Duodenal mucosa (tissue), 2 donors: ENCODE measurements at regions not wholly inside any gene's neighbourhood (a gene's known extent, or its start where the extent isn't known, plus 50 kb on each side); places are given as distances from the start of the nearest gene placed in this dataset.

Source experiments
- H3K27ac ChIP-seq: one replicate; pipeline ENCODE4 v1.7.0; 2013; ENCODE audit warnings: low read depth, low read length
- H3K27me3 ChIP-seq, 2 donors: one replicate each; pipeline ENCODE4 v1.7.0; 2013; ENCODE audit warnings: low read length in 2 of 2, control low read depth in 1 of 2; ENCODE audit not compliant: insufficient read depth in 2 of 2, control insufficient read depth in 1 of 2
- H3K36me3 ChIP-seq, 2 donors: one replicate each; pipeline ENCODE4 v1.7.0; 2013; ENCODE audit warnings: low read length in 2 of 2, control low read depth in 1 of 2; ENCODE audit not compliant: insufficient read depth in 2 of 2, control insufficient read depth in 1 of 2
- H3K4me1 ChIP-seq, 2 donors: one replicate each; pipeline ENCODE4 v1.7.0; 2013; ENCODE audit warnings: low read length in 2 of 2, control low read depth in 1 of 2; ENCODE audit not compliant: insufficient read depth in 2 of 2, control insufficient read depth in 1 of 2
- H3K4me3 ChIP-seq, 2 donors: one replicate each; pipeline ENCODE4 v1.7.0; 2013; ENCODE audit warnings: low read length in 2 of 2, low read depth in 1 of 2
- H3K9ac ChIP-seq, 2 donors: one replicate each; pipeline ENCODE4 v1.7.0; 2013; ENCODE audit warnings: low read length in 2 of 2, low read depth in 1 of 2
- H3K9me3 ChIP-seq, 2 donors: one replicate each; pipeline ENCODE4 v1.7.0; 2013; ENCODE audit warnings: low read length in 2 of 2, control low read depth in 1 of 2; ENCODE audit not compliant: control insufficient read depth in 1 of 2

- no peaks in the 10 kb centered on the region for H3K36me3 ChIP-seq
- no peaks in the 10 kb centered on the region for H3K4me1 ChIP-seq
- H3K4me3 ChIP-seq = no peak overlapping the region
- H3K27ac ChIP-seq = no peak overlapping the region
- H3K27me3 ChIP-seq = no peaks in the 10 kb centered on the region
- no peaks in the 10 kb centered on the region for H3K9me3 ChIP-seq
- no peak overlapping the region for H3K9ac ChIP-seq
These were observed 302.4 kb upstream of the NT5C1B start for GRCh38 chr2:18891600-18892345.

GRCh38 chr2:18889565-18890332 lies 300.4 kb upstream of the NT5C1B start:
- Histone ChIP-seq H3K4me3 (no peak overlapping the region), H3K4me1 (no peaks in the 10 kb centered on the region), H3K9me3 (no peaks in the 10 kb centered on the region), H3K9ac (no peak overlapping the region), H3K27ac (no peak overlapping the region), H3K27me3 (no peaks in the 10 kb centered on the region), H3K36me3 (no peaks in the 10 kb centered on the region)

GRCh38 chr2:18885457-18885856 lies 296.1 kb upstream of the NT5C1B start:
- Histone ChIP-seq H3K4me1 (no peaks in the 10 kb centered on the region), H3K27me3 (no peaks in the 10 kb centered on the region), H3K27ac (no peak overlapping the region), H3K4me3 (no peak overlapping the region), H3K9me3 (no peaks in the 10 kb centered on the region), H3K36me3 (no peaks in the 10 kb centered on the region), H3K9ac (no peak overlapping the region)

GRCh38 chr2:18883616-18884456 lies 294.5 kb upstream of the NT5C1B start:
- no peak overlapping the region for H3K9ac ChIP-seq
- H3K36me3 ChIP-seq = no peaks in the 10 kb centered on the region
- no peaks in the 10 kb centered on the region for H3K27me3 ChIP-seq
- H3K27ac ChIP-seq = no peak overlapping the region
- no peak overlapping the region for H3K4me3 ChIP-seq
- H3K4me1 ChIP-seq = no peaks in the 10 kb centered on the region
- H3K9me3 ChIP-seq = no peaks in the 10 kb centered on the region

- no peaks in the 10 kb centered on the region for H3K4me1 ChIP-seq
- H3K9me3 ChIP-seq = no peaks in the 10 kb centered on the region
- no peaks in the 10 kb centered on the region for H3K27me3 ChIP-seq
- no peak overlapping the region for H3K9ac ChIP-seq
- no peak overlapping the region for H3K27ac ChIP-seq
- H3K4me3 ChIP-seq = no peak overlapping the region
- H3K36me3 ChIP-seq = no peaks in the 10 kb centered on the region
These were observed 282.1 kb upstream of the NT5C1B start for GRCh38 chr2:18871430-18871829.

GRCh38 chr2:18870307-18870706 lies 280.9 kb upstream of the NT5C1B start:
- Histone ChIP-seq H3K36me3 (no peaks in the 10 kb centered on the region), H3K27me3 (no peaks in the 10 kb centered on the region)

GRCh38 chr2:18861951-18862350 lies 272.6 kb upstream of the NT5C1B start:
- H3K9ac ChIP-seq = no peak overlapping the region
- no peaks in the 10 kb centered on the region for H3K4me1 ChIP-seq
- no peaks in the 10 kb centered on the region for H3K27me3 ChIP-seq
- H3K9me3 ChIP-seq = peaks cover 0 to 5% of the 10 kb centered on the region in 2 donors
- no peaks in the 10 kb centered on the region for H3K36me3 ChIP-seq
- H3K27ac ChIP-seq = no peak overlapping the region
- no peak overlapping the region for H3K4me3 ChIP-seq

More at GRCh38 chr2:18870307-18870706, 280.9 kb upstream of the NT5C1B start:
- H3K9me3 ChIP-seq = no peaks in the 10 kb centered on the region
- no peak overlapping the region for H3K27ac ChIP-seq
- H3K4me1 ChIP-seq = no peaks in the 10 kb centered on the region
- H3K4me3 ChIP-seq = no peak overlapping the region
- H3K9ac ChIP-seq = no peak overlapping the region

GRCh38 chr2:18860179-18860578 lies 270.8 kb upstream of the NT5C1B start:
- no peak overlapping the region for H3K4me3 ChIP-seq
- no peak overlapping the region for H3K9ac ChIP-seq
- no peaks in the 10 kb centered on the region for H3K27me3 ChIP-seq
- H3K27ac ChIP-seq = no peak overlapping the region
- no peaks in the 10 kb centered on the region for H3K4me1 ChIP-seq
- H3K9me3 ChIP-seq = peaks cover 0 to 5% of the 10 kb centered on the region in 2 donors
- H3K36me3 ChIP-seq = no peaks in the 10 kb centered on the region

GRCh38 chr2:18856765-18857164 lies 267.4 kb upstream of the NT5C1B start:
- H3K4me1 ChIP-seq = no peaks in the 10 kb centered on the region
- H3K9ac ChIP-seq = no peak overlapping the region
- no peak overlapping the region for H3K27ac ChIP-seq
- no peaks in the 10 kb centered on the region for H3K36me3 ChIP-seq
- no peaks in the 10 kb centered on the region for H3K27me3 ChIP-seq
- H3K9me3 ChIP-seq = no peaks in the 10 kb centered on the region
- H3K4me3 ChIP-seq = no peak overlapping the region

- no peaks in the 10 kb centered on the region for H3K9me3 ChIP-seq
- H3K27me3 ChIP-seq = no peaks in the 10 kb centered on the region
- no peak overlapping the region for H3K9ac ChIP-seq
- no peaks in the 10 kb centered on the region for H3K4me1 ChIP-seq
- H3K36me3 ChIP-seq = no peaks in the 10 kb centered on the region
- no peak overlapping the region for H3K4me3 ChIP-seq
- no peak overlapping the region for H3K27ac ChIP-seq
These were observed 265.7 kb upstream of the NT5C1B start for GRCh38 chr2:18855027-18855426.
